HG03520 (cell line): ENCODE measurements at regions not wholly inside any gene's neighbourhood (a gene's known extent, or its start where the extent isn't known, plus 50 kb on each side); places are given as distances from the start of the nearest gene placed in this dataset.

ENCODE experiments used
- ATAC-seq: cut with Tn5 transposase; IDR thresholded peaks from one replicate; pipeline ENCODE4 v1.9.1; 2021; ENCODE audit warnings: mild to moderate bottlenecking, moderate library complexity; ENCODE audit not compliant: unreplicated experiment

- ATAC-seq, result no peak
Measured at GRCh38 chr15:58269455-58270414, 131.6 kb downstream of the AQP9 start.

- ATAC-seq, result no peak
Measured at GRCh38 chr15:58271410-58271809, 133.2 kb downstream of the AQP9 start.

GRCh38 chr15:58273104-58273503, 134.9 kb downstream of the AQP9 start:
- ATAC-seq, result no peak

- ATAC-seq, result no peak
Measured at GRCh38 chr15:58274885-58275284, 136.7 kb downstream of the AQP9 start.

GRCh38 chr15:58275785-58276184, 137.6 kb downstream of the AQP9 start:
- no peak for ATAC-seq

- no peak for ATAC-seq
Measured at GRCh38 chr15:58276924-58277323, 138.7 kb downstream of the AQP9 start.

- no peak for ATAC-seq
Measured at GRCh38 chr15:58277333-58277732, 139.2 kb downstream of the AQP9 start.

GRCh38 chr15:58279106-58279505, 140.9 kb downstream of the AQP9 start:
- ATAC-seq, result no peak

- ATAC-seq, result no peak
Measured at GRCh38 chr15:58279654-58280053, 141.5 kb downstream of the AQP9 start.

- no peak for ATAC-seq
Measured at GRCh38 chr15:58282060-58282708, 144.0 kb downstream of the AQP9 start.

GRCh38 chr15:58283302-58283701, 145.1 kb downstream of the AQP9 start:
- ATAC-seq, result no peak

- ATAC-seq, result no peak
Measured at GRCh38 chr15:58284293-58284692, 146.1 kb downstream of the AQP9 start.

- no peak for ATAC-seq
Measured at GRCh38 chr15:58285212-58285920, 146.4 kb upstream of the LIPC start.

GRCh38 chr15:58285921-58286278, 145.9 kb upstream of the LIPC start:
- ATAC-seq, result no peak

GRCh38 chr15:58286523-58286922, 145.3 kb upstream of the LIPC start:
- no peak for ATAC-seq

- no peak for ATAC-seq
Measured at GRCh38 chr15:58287891-58288290, 143.9 kb upstream of the LIPC start.

- ATAC-seq, result no peak
Measured at GRCh38 chr15:58288592-58288991, 143.2 kb upstream of the LIPC start.

GRCh38 chr15:58291848-58292247, 139.9 kb upstream of the LIPC start:
- no peak for ATAC-seq

GRCh38 chr15:58292751-58293175, 139.0 kb upstream of the LIPC start:
- no peak for ATAC-seq

- no peak for ATAC-seq
Measured at GRCh38 chr15:58293622-58294550, 137.9 kb upstream of the LIPC start.
